HG02870 (cell line): ENCODE measurements at regions not wholly inside any gene's neighbourhood (a gene's known extent, or its start where the extent isn't known, plus 50 kb on each side); places are given as distances from the start of the nearest gene placed in this dataset.

ENCODE experiments used
- ATAC-seq: cut with Tn5 transposase; IDR thresholded peaks from one replicate; pipeline ENCODE4 v1.9.1; 2021; ENCODE audit warnings: mild to moderate bottlenecking, moderate library complexity; ENCODE audit not compliant: unreplicated experiment

GRCh38 chr6:100944644-100945043 lies 63.5 kb upstream of the ASCC3 start:
- ATAC-seq, result no peak

- no peak for ATAC-seq
These were observed 65.0 kb upstream of the ASCC3 start for GRCh38 chr6:100946021-100946540.

- no peak for ATAC-seq
These were observed 65.6 kb upstream of the ASCC3 start for GRCh38 chr6:100946711-100947110.

GRCh38 chr6:100948381-100949133 lies 67.4 kb upstream of the ASCC3 start:
- ATAC-seq, result no peak

- no peak for ATAC-seq
These were observed 70.9 kb upstream of the ASCC3 start for GRCh38 chr6:100952006-100952405.

- no peak for ATAC-seq
These were observed 78.2 kb upstream of the ASCC3 start for GRCh38 chr6:100959280-100959679.

GRCh38 chr6:100962466-100962865 lies 81.3 kb upstream of the ASCC3 start:
- no peak for ATAC-seq

GRCh38 chr6:100965067-100965466 lies 83.9 kb upstream of the ASCC3 start:
- ATAC-seq, result no peak

- ATAC-seq, result no peak
These were observed 87.8 kb upstream of the ASCC3 start for GRCh38 chr6:100968949-100969348.

- ATAC-seq, result no peak
These were observed 98.1 kb upstream of the ASCC3 start for GRCh38 chr6:100979267-100979666.

GRCh38 chr6:100980949-100981348 lies 99.8 kb upstream of the ASCC3 start:
- no peak for ATAC-seq

- ATAC-seq, result no peak
These were observed 105.8 kb upstream of the ASCC3 start for GRCh38 chr6:100986921-100987320.

GRCh38 chr6:100987556-100987955 lies 106.4 kb upstream of the ASCC3 start:
- no peak for ATAC-seq

- no peak for ATAC-seq
These were observed 107.4 kb upstream of the ASCC3 start for GRCh38 chr6:100988391-100988984.

GRCh38 chr6:100990070-100990469 lies 108.9 kb upstream of the ASCC3 start:
- no peak for ATAC-seq

- ATAC-seq, result no peak
These were observed 115.3 kb upstream of the ASCC3 start for GRCh38 chr6:100996409-100996808.

- ATAC-seq, result no peak
These were observed 117.0 kb upstream of the ASCC3 start for GRCh38 chr6:100998111-100998510.

GRCh38 chr6:100999034-100999597 lies 118.0 kb upstream of the ASCC3 start:
- ATAC-seq, result no peak

GRCh38 chr6:101000341-101000740 lies 119.2 kb upstream of the ASCC3 start:
- ATAC-seq, result no peak

- no peak for ATAC-seq
These were observed 119.9 kb upstream of the ASCC3 start for GRCh38 chr6:101001012-101001411.

GRCh38 chr6:101001607-101002006 lies 120.5 kb upstream of the ASCC3 start:
- ATAC-seq, result no peak

- no peak for ATAC-seq
These were observed 121.9 kb upstream of the ASCC3 start for GRCh38 chr6:101003075-101003474.
